Uterus (tissue), 3 donors: ENCODE measurements at regions not wholly inside any gene's neighbourhood (a gene's known extent, or its start where the extent isn't known, plus 50 kb on each side); places are given as distances from the start of the nearest gene placed in this dataset.

ENCODE experiments used
- DNase-seq, 2 donors: peaks; one replicate each; pipeline ENCODE4 v3.0.0-alpha.2; 2019 to 2020
- H3K27ac ChIP-seq, 2 donors: fragments of 200-600 bp; sonication (generic); 1 replicate in 1 of 2; 2 replicates in 1 of 2; pipeline ENCODE4 v1.5.1; 2016 to 2018
- H3K27me3 ChIP-seq, 2 donors: fragments of 200-600 bp; sonication (generic); one replicate each; pipeline ENCODE4 v1.5.1; 2018 to 2019; ENCODE audit warnings: control low read depth in 1 of 2
- H3K36me3 ChIP-seq, 2 donors: fragments of 200-600 bp; sonication (generic); one replicate each; pipeline ENCODE4 v1.5.1; 2019; ENCODE audit warnings: control low read depth in 1 of 2
- H3K4me1 ChIP-seq, 2 donors: fragments of 200-600 bp; sonication (generic); one replicate each; pipeline ENCODE4 v1.5.1; 2018 to 2019; ENCODE audit warnings: control low read depth in 1 of 2
- H3K4me3 ChIP-seq, 2 donors: fragments of 200-600 bp; sonication (generic); 1 replicate in 1 of 2; 2 replicates in 1 of 2; pipeline ENCODE4 v1.5.1; 2018 to 2019; ENCODE audit warnings: mild to moderate bottlenecking in 1 of 2
- H3K9me3 ChIP-seq, 2 donors: fragments of 200-600 bp; sonication (generic); one replicate each; pipeline ENCODE4 v1.5.1; 2019; ENCODE audit warnings: control low read depth in 1 of 2
- POLR2A ChIP-seq, 2 donors: fragments of 450-650 bp; IDR thresholded peaks; one replicate each; pipeline ENCODE4 v1.6.1; 2016; ENCODE audit warnings: antibody characterized with exemption in 2 of 2, mild to moderate bottlenecking in 1 of 2, moderate library complexity in 1 of 2
- intact Hi-C: fragments of 100-400 bp; cut with DNase I; formaldehyde crosslinking; loops from one replicate; pipeline ENCODE4 v1.15.1; 2023; ENCODE audit warnings: low total_unique reads
- TF ChIP-seq, protein P1 (sequence below), 4 experiments: fragments of 200-600 bp in 2 of 4; fragments of 450-650 bp in 2 of 4; sonication (generic) in 2 of 4; IDR thresholded peaks; one replicate each; pipeline ENCODE4 v1.5.1; 2016 to 2019; ENCODE audit warnings: antibody characterized with exemption in 4 of 4, mild to moderate bottlenecking in 2 of 4, moderate library complexity in 1 of 4
- donor health status: DM: yes; HTN: yes; CAD: no.

DNA sequence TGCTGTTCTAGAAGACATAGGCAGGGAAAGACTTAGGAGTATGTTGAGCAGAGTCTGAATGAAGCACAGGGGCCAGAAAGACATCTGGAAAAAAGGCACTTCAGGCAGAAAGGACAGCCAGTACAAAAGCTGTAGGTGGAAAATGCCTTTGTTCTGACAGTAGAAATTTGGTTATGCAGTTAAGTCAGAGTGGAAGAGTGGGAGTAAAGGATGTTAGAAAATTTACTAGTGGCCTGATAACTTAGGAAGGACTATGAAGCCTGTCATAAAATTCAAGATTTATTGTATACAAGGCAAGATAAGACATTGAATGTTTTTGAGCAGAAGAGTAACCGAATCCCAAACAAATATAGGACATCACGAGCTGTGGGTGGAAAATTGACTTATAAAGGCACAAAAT is 987.9 kb downstream of the PLA2G4A start:
- Histone ChIP-seq H3K9me3 (no peaks in the 10 kb centered on the region), H3K4me1 (no peaks in the 10 kb centered on the region), H3K27ac (no peak overlapping the region), H3K27me3 (no peaks in the 10 kb centered on the region), H3K4me3 (no peak overlapping the region), H3K36me3 (no peaks in the 10 kb centered on the region)
- intact Hi-C loops, result no loop called here
- TF ChIP-seq, protein P1, sequence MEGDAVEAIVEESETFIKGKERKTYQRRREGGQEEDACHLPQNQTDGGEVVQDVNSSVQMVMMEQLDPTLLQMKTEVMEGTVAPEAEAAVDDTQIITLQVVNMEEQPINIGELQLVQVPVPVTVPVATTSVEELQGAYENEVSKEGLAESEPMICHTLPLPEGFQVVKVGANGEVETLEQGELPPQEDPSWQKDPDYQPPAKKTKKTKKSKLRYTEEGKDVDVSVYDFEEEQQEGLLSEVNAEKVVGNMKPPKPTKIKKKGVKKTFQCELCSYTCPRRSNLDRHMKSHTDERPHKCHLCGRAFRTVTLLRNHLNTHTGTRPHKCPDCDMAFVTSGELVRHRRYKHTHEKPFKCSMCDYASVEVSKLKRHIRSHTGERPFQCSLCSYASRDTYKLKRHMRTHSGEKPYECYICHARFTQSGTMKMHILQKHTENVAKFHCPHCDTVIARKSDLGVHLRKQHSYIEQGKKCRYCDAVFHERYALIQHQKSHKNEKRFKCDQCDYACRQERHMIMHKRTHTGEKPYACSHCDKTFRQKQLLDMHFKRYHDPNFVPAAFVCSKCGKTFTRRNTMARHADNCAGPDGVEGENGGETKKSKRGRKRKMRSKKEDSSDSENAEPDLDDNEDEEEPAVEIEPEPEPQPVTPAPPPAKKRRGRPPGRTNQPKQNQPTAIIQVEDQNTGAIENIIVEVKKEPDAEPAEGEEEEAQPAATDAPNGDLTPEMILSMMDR (IDR thresholded peaks at IDR 0.05), result no peak
- no peak for TF ChIP-seq POLR2A (IDR thresholded peaks at IDR 0.05)
- DNase-seq, result no peak

DNA sequence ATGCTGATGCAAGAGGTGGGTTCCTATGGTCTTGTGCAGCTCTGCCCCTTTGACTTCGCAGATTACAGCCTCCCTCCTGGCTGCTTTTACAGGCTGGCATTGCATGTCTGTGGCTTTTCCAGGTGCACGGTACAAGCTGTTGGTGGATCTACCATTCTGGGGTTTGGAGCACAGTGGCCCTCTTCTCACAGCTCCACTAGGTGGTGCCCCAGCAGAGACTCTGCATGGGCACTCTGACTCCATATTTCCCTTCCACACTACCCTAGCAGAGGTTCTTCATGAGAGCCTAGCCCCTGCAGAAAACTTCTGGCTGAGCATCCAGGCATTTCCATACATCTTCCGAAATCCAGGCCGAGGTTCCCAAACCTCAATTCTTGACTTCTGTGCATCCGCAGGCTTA is 989.0 kb downstream of the PLA2G4A start:
- no peak for TF ChIP-seq POLR2A (IDR thresholded peaks at IDR 0.05)
- TF ChIP-seq, protein P1 (IDR thresholded peaks at IDR 0.05), result no peak
- intact Hi-C loops, result no loop called here
- DNase-seq, result no peak
- H3K36me3 ChIP-seq, result no peaks in the 10 kb centered on the region
- H3K4me3 ChIP-seq, result no peak overlapping the region
- no peaks in the 10 kb centered on the region for H3K27me3 ChIP-seq
- no peaks in the 10 kb centered on the region for H3K9me3 ChIP-seq
- no peak overlapping the region for H3K27ac ChIP-seq
- no peaks in the 10 kb centered on the region for H3K4me1 ChIP-seq

DNA sequence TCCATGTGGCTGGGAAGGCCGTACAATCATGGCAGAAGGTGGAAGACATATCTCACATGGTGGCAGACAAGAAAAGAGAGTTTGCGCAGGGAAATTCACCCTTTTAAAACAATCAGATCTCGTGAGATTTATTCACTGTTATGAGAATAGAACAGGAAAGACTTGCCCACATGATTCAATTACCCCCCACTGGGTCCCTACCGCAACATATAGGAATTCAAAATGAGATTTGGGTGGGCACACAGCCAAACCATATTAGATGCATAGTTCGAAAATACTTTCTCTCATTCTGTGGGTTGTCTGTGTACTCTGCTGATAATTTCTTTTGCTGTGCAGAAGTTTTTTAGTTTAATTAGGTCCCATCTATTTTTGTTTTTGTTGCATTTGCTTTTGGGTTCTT is 990.3 kb downstream of the PLA2G4A start:
- intact Hi-C loops, result no loop called here
- Histone ChIP-seq H3K9me3 (no peaks in the 10 kb centered on the region), H3K4me3 (no peak overlapping the region), H3K4me1 (no peaks in the 10 kb centered on the region), H3K27ac (no peak overlapping the region), H3K36me3 (no peaks in the 10 kb centered on the region), H3K27me3 (no peaks in the 10 kb centered on the region)
- DNase-seq, result no peak
- no peak for TF ChIP-seq POLR2A (IDR thresholded peaks at IDR 0.05)
- TF ChIP-seq, protein P1 (IDR thresholded peaks at IDR 0.05), result no peak

DNA sequence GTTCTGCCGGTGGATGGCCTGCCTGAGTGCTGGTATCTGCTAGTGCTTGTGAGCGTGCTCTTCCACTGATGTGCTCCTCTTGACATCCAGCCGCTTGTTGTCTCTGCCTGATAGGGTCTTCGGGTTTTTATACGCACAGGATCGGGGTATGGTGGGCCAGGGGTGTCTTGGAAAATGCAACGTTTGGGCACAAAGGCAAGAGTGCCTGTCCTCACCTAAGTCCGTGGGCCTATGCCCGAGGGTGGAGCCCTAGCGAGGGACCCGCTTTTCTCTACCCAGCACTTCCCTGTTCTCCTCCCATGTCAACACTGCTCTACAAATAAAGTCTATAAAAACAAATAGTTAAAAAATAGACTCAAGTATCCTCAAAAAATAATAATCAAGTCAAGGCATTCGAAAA is 1007.8 kb downstream of the PLA2G4A start:
- no peaks in the 10 kb centered on the region for H3K9me3 ChIP-seq
- H3K36me3 ChIP-seq, result no peaks in the 10 kb centered on the region
- H3K27ac ChIP-seq, result no peak overlapping the region
- no peak overlapping the region for H3K4me3 ChIP-seq
- intact Hi-C loops, result no loop called here
- H3K27me3 ChIP-seq, result no peaks in the 10 kb centered on the region
- DNase-seq, result no peak
- H3K4me1 ChIP-seq, result no peaks in the 10 kb centered on the region
- TF ChIP-seq, protein P1 (IDR thresholded peaks at IDR 0.05), result no peak
- TF ChIP-seq POLR2A (IDR thresholded peaks at IDR 0.05), result no peak

DNA sequence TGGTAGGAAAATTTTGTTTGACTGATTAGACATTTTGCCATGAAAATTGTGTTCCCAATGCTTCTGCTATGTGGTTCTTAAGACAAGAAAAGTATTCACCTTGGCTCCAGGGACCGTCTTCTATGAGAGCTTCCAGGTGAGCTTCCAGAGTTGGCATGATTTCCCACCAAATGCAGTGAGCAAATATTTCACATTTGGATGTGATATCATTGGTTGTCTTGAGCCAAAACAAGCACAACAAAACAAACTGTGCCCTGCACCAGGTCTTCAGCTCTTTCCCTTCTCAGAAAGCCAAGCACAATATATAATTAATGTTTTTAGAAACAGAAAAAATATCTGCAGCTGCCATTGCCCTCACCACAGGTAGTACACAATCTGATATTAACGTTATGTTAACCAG is 1009.0 kb downstream of the PLA2G4A start:
- intact Hi-C loops, result no loop called here
- H3K27ac ChIP-seq, result no peak overlapping the region
- DNase-seq, result no peak
- no peaks in the 10 kb centered on the region for H3K27me3 ChIP-seq
- TF ChIP-seq, protein P1 (IDR thresholded peaks at IDR 0.05), result no peak
- no peak for TF ChIP-seq POLR2A (IDR thresholded peaks at IDR 0.05)
- no peaks in the 10 kb centered on the region for H3K36me3 ChIP-seq
- no peaks in the 10 kb centered on the region for H3K9me3 ChIP-seq
- H3K4me1 ChIP-seq, result no peaks in the 10 kb centered on the region
- no peak overlapping the region for H3K4me3 ChIP-seq
